GM23338 (cell line): ENCODE measurements at regions not wholly inside any gene's neighbourhood (a gene's known extent, or its start where the extent isn't known, plus 50 kb on each side); places are given as distances from the start of the nearest gene placed in this dataset.
A peak's percentile ranks its signal among the peaks of the same experiment; 100 is the strongest.

Source experiments
- CTCF ChIP-seq, 2 experiments: fragments of 200-600 bp in 1 of 2; sonication (generic) in 1 of 2; conservative IDR thresholded peaks; 2 replicates each; pipeline versions ENCODE4 v1.5.1 to v1.6.1; 2016 to 2017; ENCODE audit warnings: antibody characterized with exemption in 2 of 2, low read depth in 2 of 2, mild to moderate bottlenecking in 2 of 2, moderate library complexity in 1 of 2
- POLR2AphosphoS5 ChIP-seq: IDR thresholded peaks from 2 replicates; pipeline ENCODE4 v1.6.1; 2016; ENCODE audit warnings: antibody characterized with exemption, low read depth
- ZNF114 ChIP-seq: fragments of 250-450 bp; sonication (Bioruptor Pico); IDR thresholded peaks from 2 replicates; pipeline ENCODE4 v1.5.0; 2020; ENCODE audit warnings: mild to moderate bottlenecking, moderate library complexity

GRCh38 chr2:129849559-129850160, 129.8 kb upstream of the RAB6C start:
- peak; percentile 66 to 81 for TF ChIP-seq CTCF (conservative IDR thresholded peaks at IDR 0.05; ENCODE audit: low read depth in 2 of 2)
- TF ChIP-seq POLR2AphosphoS5 = no peak
- TF ChIP-seq ZNF114 (CRISPR knock-in tag) = no peak
